ENCODE measurements at regions not wholly inside any gene's neighbourhood (a gene's known extent, or its start where the extent isn't known, plus 50 kb on each side); places are given as distances from the start of the nearest gene placed in this dataset.

GRCh38 chr4:116469582-116469981, 615.8 kb downstream of the TRAM1L1 start:
- no peak for DNase-seq (ENCODE audit: low spot score)
- no peaks in the 10 kb centered on the region for H3K27me3 ChIP-seq (replicated peaks; ENCODE audit: insufficient read depth)
- H3K9me3 ChIP-seq: no peaks in the 10 kb centered on the region
- TF ChIP-seq POLR2AphosphoS5 (IDR thresholded peaks at IDR 0.05): no peak
- TF ChIP-seq CTCF (IDR thresholded peaks at IDR 0.05): no peak
- TF ChIP-seq POLR2A (IDR thresholded peaks at IDR 0.05): no peak
- H3K36me3 ChIP-seq: no peaks in the 10 kb centered on the region
- intact Hi-C loops (cut with DNase I): no loop called here
- no peaks in the 10 kb centered on the region for H3K4me1 ChIP-seq (replicated peaks)
- no peak overlapping the region for H3K27ac ChIP-seq
- no peak overlapping the region for H3K4me3 ChIP-seq
- 64% methylated on average over 1 of the region's 1 CpG for WGBS

- 94% methylated on average over 19 of the region's 19 CpGs for WGBS
- TF ChIP-seq POLR2AphosphoS5 (IDR thresholded peaks at IDR 0.05) (no peak), POLR2A (IDR thresholded peaks at IDR 0.05) (no peak), CTCF (IDR thresholded peaks at IDR 0.05) (no peak)
Measured at GRCh38 chr4:116453127-116453526, 632.2 kb downstream of the TRAM1L1 start.

GRCh38 chr4:116449764-116450163, 635.6 kb downstream of the TRAM1L1 start:
- Histone ChIP-seq H3K27ac (no peak overlapping the region), H3K4me3 (no peak overlapping the region), H3K4me1 (replicated peaks) (no peaks in the 10 kb centered on the region), H3K9me3 (no peaks in the 10 kb centered on the region), H3K27me3 (replicated peaks; ENCODE audit: insufficient read depth) (no peaks in the 10 kb centered on the region), H3K36me3 (no peaks in the 10 kb centered on the region)
- no peak for DNase-seq (ENCODE audit: low spot score)
- intact Hi-C loops (cut with DNase I): no loop called here
- TF ChIP-seq POLR2A (IDR thresholded peaks at IDR 0.05) (no peak), POLR2AphosphoS5 (IDR thresholded peaks at IDR 0.05) (no peak), CTCF (IDR thresholded peaks at IDR 0.05) (no peak)
- 72% methylated on average over 2 of the region's 2 CpGs for WGBS

More at GRCh38 chr4:116453127-116453526, 632.2 kb downstream of the TRAM1L1 start:
- H3K9me3 ChIP-seq: no peaks in the 10 kb centered on the region
- no peaks in the 10 kb centered on the region for H3K36me3 ChIP-seq
- no peak overlapping the region for H3K27ac ChIP-seq
- intact Hi-C loops (cut with DNase I): no loop called here
- no peaks in the 10 kb centered on the region for H3K4me1 ChIP-seq (replicated peaks)
- DNase-seq (ENCODE audit: low spot score): no peak
- H3K4me3 ChIP-seq: no peak overlapping the region
- no peaks in the 10 kb centered on the region for H3K27me3 ChIP-seq (replicated peaks; ENCODE audit: insufficient read depth)

- Histone ChIP-seq H3K4me1 (replicated peaks) (no peaks in the 10 kb centered on the region), H3K27ac (no peak overlapping the region), H3K36me3 (no peaks in the 10 kb centered on the region), H3K27me3 (replicated peaks; ENCODE audit: insufficient read depth) (no peaks in the 10 kb centered on the region), H3K4me3 (no peak overlapping the region), H3K9me3 (no peaks in the 10 kb centered on the region)
- intact Hi-C loops (cut with DNase I): no loop called here
- TF ChIP-seq POLR2A (IDR thresholded peaks at IDR 0.05) (no peak), CTCF (IDR thresholded peaks at IDR 0.05) (no peak), POLR2AphosphoS5 (IDR thresholded peaks at IDR 0.05) (no peak)
- DNase-seq (ENCODE audit: low spot score): no peak
Measured at GRCh38 chr4:116444117-116444516, 641.3 kb downstream of the TRAM1L1 start.

- no peak overlapping the region for H3K4me3 ChIP-seq
- no peak for TF ChIP-seq CTCF (IDR thresholded peaks at IDR 0.05)
- TF ChIP-seq POLR2A (IDR thresholded peaks at IDR 0.05): no peak
- TF ChIP-seq POLR2AphosphoS5 (IDR thresholded peaks at IDR 0.05): no peak
Measured at GRCh38 chr4:116438981-116439729, 646.2 kb downstream of the TRAM1L1 start.

More at GRCh38 chr4:116438981-116439729, 646.2 kb downstream of the TRAM1L1 start:
- 64% methylated on average over 1 of the region's 1 CpG for WGBS
- no peak for DNase-seq (ENCODE audit: low spot score)
- intact Hi-C loops (cut with DNase I): no loop called here
- no peaks in the 10 kb centered on the region for H3K27me3 ChIP-seq (replicated peaks; ENCODE audit: insufficient read depth)
- H3K27ac ChIP-seq: no peak overlapping the region
- no peaks in the 10 kb centered on the region for H3K4me1 ChIP-seq (replicated peaks)
- no peaks in the 10 kb centered on the region for H3K36me3 ChIP-seq
- H3K9me3 ChIP-seq: no peaks in the 10 kb centered on the region
